GM18508 (cell line): ENCODE measurements at regions not wholly inside any gene's neighbourhood (a gene's known extent, or its start where the extent isn't known, plus 50 kb on each side); places are given as distances from the start of the nearest gene placed in this dataset.
"Not testable (repeated sequence)": the region's sequence is repeated elsewhere in the genome, so short reads cannot be mapped to it uniquely, and the experiment has no call there.

ENCODE experiments used
- ATAC-seq: cut with Tn5 transposase; IDR thresholded peaks from one replicate; pipeline ENCODE4 v1.9.1; 2021; ENCODE audit warnings: moderate number of reproducible peaks; ENCODE audit not compliant: insufficient read depth, unreplicated experiment

- ATAC-seq = no peak
Measured at GRCh38 chr21:24681456-24681855, 925.8 kb downstream of the MRPL39 start.

GRCh38 chr21:24671901-24672300 is 935.4 kb downstream of the MRPL39 start:
- ATAC-seq = no peak

GRCh38 chr21:24658926-24659325 is 948.4 kb downstream of the MRPL39 start:
- no peak for ATAC-seq

GRCh38 chr21:24658026-24658425 is 949.3 kb downstream of the MRPL39 start:
- no peak for ATAC-seq

- no peak for ATAC-seq
Measured at GRCh38 chr21:24649691-24650090, 957.6 kb downstream of the MRPL39 start.

GRCh38 chr21:24636696-24637095 is 970.6 kb downstream of the MRPL39 start:
- ATAC-seq = no peak

- ATAC-seq = no peak
Measured at GRCh38 chr21:24634749-24635148, 972.5 kb downstream of the MRPL39 start.

- ATAC-seq = no peak
Measured at GRCh38 chr21:24628536-24628935, 978.7 kb downstream of the MRPL39 start.

GRCh38 chr21:24628046-24628445 is 979.2 kb downstream of the MRPL39 start:
- ATAC-seq = no peak

- no peak for ATAC-seq
Measured at GRCh38 chr21:24617819-24618218, 989.5 kb downstream of the MRPL39 start.

GRCh38 chr21:24594082-24594481 is 1013.2 kb downstream of the MRPL39 start:
- ATAC-seq = no peak

- ATAC-seq = no peak
Measured at GRCh38 chr21:24590261-24590660, 1017.0 kb downstream of the MRPL39 start.

- no peak for ATAC-seq
Measured at GRCh38 chr21:24583473-24583872, 1023.8 kb downstream of the MRPL39 start.

- ATAC-seq = no peak
Measured at GRCh38 chr21:24577301-24577700, 1030.0 kb downstream of the MRPL39 start.

- no peak for ATAC-seq
Measured at GRCh38 chr21:24561291-24561690, 1046.0 kb downstream of the MRPL39 start.

- ATAC-seq = no peak
Measured at GRCh38 chr21:24552491-24552890, 1054.8 kb downstream of the MRPL39 start.

GRCh38 chr21:24545807-24546361 is 1061.4 kb downstream of the MRPL39 start:
- no peak for ATAC-seq

- no peak for ATAC-seq
Measured at GRCh38 chr21:24514081-24514733, 1093.1 kb downstream of the MRPL39 start.

- ATAC-seq = no peak
Measured at GRCh38 chr21:24509131-24509530, 1098.2 kb downstream of the MRPL39 start.

GRCh38 chr21:24486973-24487372 is 1120.3 kb downstream of the MRPL39 start:
- ATAC-seq = no peak

GRCh38 chr21:24483361-24483760 is 1123.9 kb downstream of the MRPL39 start:
- not testable (repeated sequence) for ATAC-seq

- ATAC-seq = no peak
Measured at GRCh38 chr21:24470852-24471251, 1136.4 kb downstream of the MRPL39 start.
